Loucy (cell line): ENCODE measurements at regions not wholly inside any gene's neighbourhood (a gene's known extent, or its start where the extent isn't known, plus 50 kb on each side); places are given as distances from the start of the nearest gene placed in this dataset.

Experiments used
- H2AFZ ChIP-seq: fragments of 200-600 bp; sonication (generic); 2 replicates; pipeline ENCODE4 v1.6.0; 2016; ENCODE audit warnings: antibody characterized with exemption, mild to moderate bottlenecking, low read length, moderate library complexity
- H3F3A ChIP-seq: fragments of 200-600 bp; 2 replicates; pipeline ENCODE4 v1.6.0; 2016; ENCODE audit warnings: antibody characterized with exemption, low read depth, mild to moderate bottlenecking
- H3K27me3 ChIP-seq: fragments of 200-600 bp; sonication (generic); 2 replicates; pipeline ENCODE4 v1.6.1; 2014; ENCODE audit warnings: low read length, mild to moderate bottlenecking; ENCODE audit not compliant: insufficient read depth, poor library complexity, severe bottlenecking
- H3K36me3 ChIP-seq: fragments of 200-600 bp; sonication (generic); 2 replicates; pipeline ENCODE4 v1.6.1; 2016; ENCODE audit warnings: low read length; ENCODE audit not compliant: insufficient read depth
- H3K4me1 ChIP-seq: fragments of 200-600 bp; sonication (generic); 2 replicates; pipeline ENCODE4 v1.5.1; 2014; ENCODE audit warnings: low read length, mild to moderate bottlenecking; ENCODE audit not compliant: insufficient read depth, poor library complexity, severe bottlenecking
- H3K4me2 ChIP-seq: fragments of 200-600 bp; sonication (generic); 2 replicates; pipeline ENCODE4 v1.6.0; 2014; ENCODE audit warnings: antibody characterized with exemption, low read length, low read depth, mild to moderate bottlenecking; ENCODE audit not compliant: poor library complexity, severe bottlenecking
- H3K4me3 ChIP-seq: fragments of 200-600 bp; sonication (generic); 2 replicates; pipeline ENCODE4 v1.5.1; 2014; ENCODE audit warnings: low read length, mild to moderate bottlenecking, mixed read lengths; ENCODE audit not compliant: poor library complexity, severe bottlenecking
- H3K79me2 ChIP-seq: fragments of 200-600 bp; sonication (generic); 2 replicates; pipeline ENCODE4 v1.6.1; 2014; ENCODE audit warnings: low read length; ENCODE audit not compliant: insufficient read depth
- H3K9ac ChIP-seq: fragments of 200-600 bp; sonication (generic); 2 replicates; pipeline ENCODE4 v1.6.0; 2014; ENCODE audit warnings: mild to moderate bottlenecking, low read depth, low read length, moderate library complexity; ENCODE audit not compliant: poor library complexity, severe bottlenecking
- H3K9me2 ChIP-seq: fragments of 200-600 bp; sonication (generic); replicated peaks from 2 replicates; pipeline ENCODE4 v1.6.1; 2016; ENCODE audit warnings: low read depth, low read length, mixed read lengths
- H3K9me3 ChIP-seq: fragments of 200-600 bp; sonication (generic); 2 replicates; pipeline ENCODE4 v1.6.1; 2014; ENCODE audit warnings: mild to moderate bottlenecking, antibody characterized with exemption, low read length, low read depth; ENCODE audit not compliant: insufficient read depth
- H4K20me1 ChIP-seq: fragments of 200-600 bp; sonication (generic); 2 replicates; pipeline ENCODE4 v1.6.0; 2014; ENCODE audit warnings: antibody characterized with exemption, low read length, mild to moderate bottlenecking; ENCODE audit not compliant: insufficient read depth, poor library complexity, severe bottlenecking
- EZH2phosphoT487 ChIP-seq: fragments of 200-600 bp; IDR thresholded peaks from 2 replicates; pipeline ENCODE4 v1.6.1; 2018; ENCODE audit warnings: antibody characterized with exemption, mild to moderate bottlenecking, moderate library complexity, borderline replicate concordance
- TF ChIP-seq, protein P1 (sequence below): fragments of 200-600 bp; sonication (generic); conservative IDR thresholded peaks from 2 replicates; pipeline ENCODE4 v1.5.1; 2014; ENCODE audit warnings: mild to moderate bottlenecking, antibody characterized with exemption, low read length

GRCh38 chr13:68993154-68993553 is 1114.5 kb upstream of the ATXN8OS start:
- H3K9me3 ChIP-seq, result no peaks in the 10 kb centered on the region
- H3K4me3 ChIP-seq, result no peak overlapping the region
- H3K27me3 ChIP-seq, result no peaks in the 10 kb centered on the region
- no peaks in the 10 kb centered on the region for H3F3A ChIP-seq
- no peak overlapping the region for H2AFZ ChIP-seq
- H3K4me1 ChIP-seq, result no peaks in the 10 kb centered on the region
- no peaks in the 10 kb centered on the region for H3K9me2 ChIP-seq
- no peaks in the 10 kb centered on the region for H3K79me2 ChIP-seq
- no peaks in the 10 kb centered on the region for H4K20me1 ChIP-seq
- no peak overlapping the region for H3K4me2 ChIP-seq
- H3K36me3 ChIP-seq, result no peaks in the 10 kb centered on the region
- TF ChIP-seq, protein P1, sequence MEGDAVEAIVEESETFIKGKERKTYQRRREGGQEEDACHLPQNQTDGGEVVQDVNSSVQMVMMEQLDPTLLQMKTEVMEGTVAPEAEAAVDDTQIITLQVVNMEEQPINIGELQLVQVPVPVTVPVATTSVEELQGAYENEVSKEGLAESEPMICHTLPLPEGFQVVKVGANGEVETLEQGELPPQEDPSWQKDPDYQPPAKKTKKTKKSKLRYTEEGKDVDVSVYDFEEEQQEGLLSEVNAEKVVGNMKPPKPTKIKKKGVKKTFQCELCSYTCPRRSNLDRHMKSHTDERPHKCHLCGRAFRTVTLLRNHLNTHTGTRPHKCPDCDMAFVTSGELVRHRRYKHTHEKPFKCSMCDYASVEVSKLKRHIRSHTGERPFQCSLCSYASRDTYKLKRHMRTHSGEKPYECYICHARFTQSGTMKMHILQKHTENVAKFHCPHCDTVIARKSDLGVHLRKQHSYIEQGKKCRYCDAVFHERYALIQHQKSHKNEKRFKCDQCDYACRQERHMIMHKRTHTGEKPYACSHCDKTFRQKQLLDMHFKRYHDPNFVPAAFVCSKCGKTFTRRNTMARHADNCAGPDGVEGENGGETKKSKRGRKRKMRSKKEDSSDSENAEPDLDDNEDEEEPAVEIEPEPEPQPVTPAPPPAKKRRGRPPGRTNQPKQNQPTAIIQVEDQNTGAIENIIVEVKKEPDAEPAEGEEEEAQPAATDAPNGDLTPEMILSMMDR, result no peak
- no peak for TF ChIP-seq EZH2phosphoT487
- H3K9ac ChIP-seq, result no peak overlapping the region

DNA sequence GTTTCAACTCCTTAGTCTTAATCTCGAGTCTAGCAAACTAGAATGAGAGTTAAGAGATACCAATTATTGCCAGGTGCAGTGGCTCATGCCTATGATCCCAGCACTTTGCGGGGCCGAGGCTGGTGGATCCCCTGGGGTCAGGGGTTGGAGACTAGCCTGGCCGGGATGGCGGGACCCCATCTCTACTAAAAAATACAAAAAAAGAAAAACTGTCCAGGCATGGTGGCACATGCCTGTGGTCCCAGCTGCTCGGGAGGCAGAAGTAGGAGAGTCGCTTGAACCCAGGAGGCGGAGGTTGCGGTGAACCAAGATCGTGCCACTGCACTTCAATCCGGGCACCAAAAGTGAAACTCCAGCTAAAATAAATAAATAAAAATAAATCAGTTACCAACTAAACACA is 1119.5 kb upstream of the ATXN8OS start:
- TF ChIP-seq, protein P1, result no peak
- TF ChIP-seq EZH2phosphoT487, result no peak

GRCh38 chr13:68987585-68987984 is 1120.0 kb upstream of the ATXN8OS start:
- no peaks in the 10 kb centered on the region for H3K79me2 ChIP-seq
- no peaks in the 10 kb centered on the region for H3F3A ChIP-seq
- no peaks in the 10 kb centered on the region for H3K9me2 ChIP-seq
- no peak overlapping the region for H3K9ac ChIP-seq
- no peak overlapping the region for H3K4me2 ChIP-seq
- H4K20me1 ChIP-seq, result no peaks in the 10 kb centered on the region
- no peak overlapping the region for H3K4me3 ChIP-seq
- H3K36me3 ChIP-seq, result no peaks in the 10 kb centered on the region
- H3K9me3 ChIP-seq, result no peaks in the 10 kb centered on the region
- TF ChIP-seq, protein P1, result no peak
- TF ChIP-seq EZH2phosphoT487, result no peak
- no peaks in the 10 kb centered on the region for H3K27me3 ChIP-seq
- H2AFZ ChIP-seq, result no peak overlapping the region
- no peaks in the 10 kb centered on the region for H3K4me1 ChIP-seq

More for the DNA sequence above, 1119.5 kb upstream of the ATXN8OS start:
- Histone ChIP-seq H3K36me3 (no peaks in the 10 kb centered on the region), H2AFZ (no peak overlapping the region), H3K9me3 (no peaks in the 10 kb centered on the region), H3F3A (no peaks in the 10 kb centered on the region), H3K4me1 (no peaks in the 10 kb centered on the region), H4K20me1 (no peaks in the 10 kb centered on the region), H3K9ac (no peak overlapping the region), H3K27me3 (no peaks in the 10 kb centered on the region), H3K4me2 (no peak overlapping the region), H3K9me2 (no peaks in the 10 kb centered on the region), H3K79me2 (no peaks in the 10 kb centered on the region), H3K4me3 (no peak overlapping the region)
